ENCODE measurements at regions not wholly inside any gene's neighbourhood (a gene's known extent, or its start where the extent isn't known, plus 50 kb on each side); places are given as distances from the start of the nearest gene placed in this dataset.

DNA sequence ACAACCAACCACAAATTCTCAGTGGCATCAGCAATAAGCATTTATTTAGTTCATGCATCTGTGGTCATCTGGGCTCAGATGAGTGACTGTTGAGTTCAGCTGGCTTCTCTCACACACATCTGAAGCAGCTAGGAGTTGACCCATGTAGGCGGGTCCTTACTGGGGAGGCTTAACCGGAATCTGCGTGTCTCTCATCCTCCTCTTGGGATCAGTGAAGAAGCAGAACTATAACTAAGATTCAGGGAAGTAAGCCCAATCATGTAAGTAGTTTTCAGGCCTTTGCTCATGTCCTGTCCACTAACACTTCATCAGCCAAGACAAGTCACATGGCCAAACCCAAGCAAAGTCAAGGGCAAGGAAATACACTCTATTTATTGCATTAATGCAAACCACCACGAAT, 236.2 kb downstream of the C11orf87 start:
- TF ChIP-seq EZH2 (IDR thresholded peaks at IDR 0.05; ENCODE audit: borderline replicate concordance) = no peak
- TF ChIP-seq, protein P1, sequence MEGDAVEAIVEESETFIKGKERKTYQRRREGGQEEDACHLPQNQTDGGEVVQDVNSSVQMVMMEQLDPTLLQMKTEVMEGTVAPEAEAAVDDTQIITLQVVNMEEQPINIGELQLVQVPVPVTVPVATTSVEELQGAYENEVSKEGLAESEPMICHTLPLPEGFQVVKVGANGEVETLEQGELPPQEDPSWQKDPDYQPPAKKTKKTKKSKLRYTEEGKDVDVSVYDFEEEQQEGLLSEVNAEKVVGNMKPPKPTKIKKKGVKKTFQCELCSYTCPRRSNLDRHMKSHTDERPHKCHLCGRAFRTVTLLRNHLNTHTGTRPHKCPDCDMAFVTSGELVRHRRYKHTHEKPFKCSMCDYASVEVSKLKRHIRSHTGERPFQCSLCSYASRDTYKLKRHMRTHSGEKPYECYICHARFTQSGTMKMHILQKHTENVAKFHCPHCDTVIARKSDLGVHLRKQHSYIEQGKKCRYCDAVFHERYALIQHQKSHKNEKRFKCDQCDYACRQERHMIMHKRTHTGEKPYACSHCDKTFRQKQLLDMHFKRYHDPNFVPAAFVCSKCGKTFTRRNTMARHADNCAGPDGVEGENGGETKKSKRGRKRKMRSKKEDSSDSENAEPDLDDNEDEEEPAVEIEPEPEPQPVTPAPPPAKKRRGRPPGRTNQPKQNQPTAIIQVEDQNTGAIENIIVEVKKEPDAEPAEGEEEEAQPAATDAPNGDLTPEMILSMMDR (IDR thresholded peaks at IDR 0.05; ENCODE audit: poor library complexity) = no peak
